T-helper 1 cell treated with Interleukin-12 subunit alpha and Interleukin-12 subunit beta and Interleukin-4 antibody, amounts not matched to agents 30 μg/mL and 1 μg/mL, for 36 hours (primary cell): ENCODE measurements at regions not wholly inside any gene's neighbourhood (a gene's known extent, or its start where the extent isn't known, plus 50 kb on each side); places are given as distances from the start of the nearest gene placed in this dataset.
"Not testable (repeated sequence)": the region's sequence is repeated elsewhere in the genome, so short reads cannot be mapped to it uniquely, and the experiment has no call there.

Experiments used
- H3K27ac Mint-ChIP-seq: one replicate; pipeline ENCODE4 v1.8.0; 2021; ENCODE audit warnings: mild to moderate bottlenecking, mixed read lengths
- H3K27me3 Mint-ChIP-seq: one replicate; pipeline ENCODE4 v1.8.0; 2021; ENCODE audit warnings: low read depth, mixed read lengths
- H3K36me3 Mint-ChIP-seq: one replicate; pipeline ENCODE4 v1.8.0; 2021; ENCODE audit warnings: low read depth, mixed read lengths
- H3K4me1 Mint-ChIP-seq: one replicate; pipeline ENCODE4 v1.8.0; 2021; ENCODE audit warnings: low read depth, mixed read lengths
- H3K4me3 Mint-ChIP-seq: one replicate; pipeline ENCODE4 v1.8.0; 2021; ENCODE audit warnings: mild to moderate bottlenecking, moderate library complexity, mixed read lengths
- H3K9me3 Mint-ChIP-seq: one replicate; pipeline ENCODE4 v1.8.0; 2021; ENCODE audit warnings: mixed read lengths

GRCh38 chr14:56400109-56400825 lies 179.3 kb upstream of the TMEM260 start:
- Mint-ChIP-seq H3K4me3 (no peak overlapping the region), H3K36me3 (no peaks in the 10 kb centered on the region), H3K27ac (no peak overlapping the region), H3K27me3 (peaks cover 6% of the 10 kb centered on the region), H3K9me3 (peaks cover 9% of the 10 kb centered on the region), H3K4me1 (no peaks in the 10 kb centered on the region)

GRCh38 chr14:56412468-56413434 lies 166.8 kb upstream of the TMEM260 start:
- no peak overlapping the region for H3K4me3 Mint-ChIP-seq
- no peaks in the 10 kb centered on the region for H3K36me3 Mint-ChIP-seq
- no peak overlapping the region for H3K27ac Mint-ChIP-seq
- peaks cover 26% of the 10 kb centered on the region for H3K27me3 Mint-ChIP-seq
- peaks cover 6% of the 10 kb centered on the region for H3K4me1 Mint-ChIP-seq
- H3K9me3 Mint-ChIP-seq: peaks cover 6% of the 10 kb centered on the region

- Mint-ChIP-seq H3K4me1 (peaks cover 6% of the 10 kb centered on the region), H3K9me3 (peaks cover 6% of the 10 kb centered on the region), H3K27me3 (peaks cover 26% of the 10 kb centered on the region), H3K27ac (no peak overlapping the region), H3K36me3 (no peaks in the 10 kb centered on the region), H3K4me3 (no peak overlapping the region)
These were observed 165.9 kb upstream of the TMEM260 start for GRCh38 chr14:56413721-56414120.

GRCh38 chr14:56414236-56414635 lies 165.4 kb upstream of the TMEM260 start:
- H3K27ac Mint-ChIP-seq: no peak overlapping the region
- peaks cover 6% of the 10 kb centered on the region for H3K9me3 Mint-ChIP-seq
- H3K27me3 Mint-ChIP-seq: peaks cover 26% of the 10 kb centered on the region
- H3K4me3 Mint-ChIP-seq: no peak overlapping the region
- peaks cover 6% of the 10 kb centered on the region for H3K4me1 Mint-ChIP-seq
- no peaks in the 10 kb centered on the region for H3K36me3 Mint-ChIP-seq

- no peak overlapping the region for H3K27ac Mint-ChIP-seq
- H3K36me3 Mint-ChIP-seq: no peaks in the 10 kb centered on the region
- H3K27me3 Mint-ChIP-seq: peaks cover 16% of the 10 kb centered on the region
- H3K4me3 Mint-ChIP-seq: no peak overlapping the region
- H3K9me3 Mint-ChIP-seq: no peaks in the 10 kb centered on the region
- peaks cover 6% of the 10 kb centered on the region for H3K4me1 Mint-ChIP-seq
These were observed 163.4 kb upstream of the TMEM260 start for GRCh38 chr14:56416213-56416612.

GRCh38 chr14:56417173-56417572 lies 162.4 kb upstream of the TMEM260 start:
- H3K27ac Mint-ChIP-seq: no peak overlapping the region
- no peaks in the 10 kb centered on the region for H3K36me3 Mint-ChIP-seq
- H3K27me3 Mint-ChIP-seq: peaks cover 12% of the 10 kb centered on the region
- no peak overlapping the region for H3K4me3 Mint-ChIP-seq
- no peaks in the 10 kb centered on the region for H3K9me3 Mint-ChIP-seq
- peaks cover 6% of the 10 kb centered on the region for H3K4me1 Mint-ChIP-seq

- no peaks in the 10 kb centered on the region for H3K9me3 Mint-ChIP-seq
- no peak overlapping the region for H3K27ac Mint-ChIP-seq
These were observed 159.8 kb upstream of the TMEM260 start for GRCh38 chr14:56419750-56420149.

GRCh38 chr14:56422221-56422620 lies 157.4 kb upstream of the TMEM260 start:
- no peak overlapping the region for H3K4me3 Mint-ChIP-seq
- no peaks in the 10 kb centered on the region for H3K36me3 Mint-ChIP-seq
- peaks cover 3% of the 10 kb centered on the region for H3K27me3 Mint-ChIP-seq
- H3K9me3 Mint-ChIP-seq: no peaks in the 10 kb centered on the region
- no peaks in the 10 kb centered on the region for H3K4me1 Mint-ChIP-seq
- H3K27ac Mint-ChIP-seq: no peak overlapping the region

More at GRCh38 chr14:56419750-56420149, 159.8 kb upstream of the TMEM260 start:
- H3K4me3 Mint-ChIP-seq: no peak overlapping the region
- H3K36me3 Mint-ChIP-seq: no peaks in the 10 kb centered on the region
- H3K27me3 Mint-ChIP-seq: peaks cover 7% of the 10 kb centered on the region
- H3K4me1 Mint-ChIP-seq: no peaks in the 10 kb centered on the region

GRCh38 chr14:56422703-56423213 lies 156.8 kb upstream of the TMEM260 start:
- Mint-ChIP-seq H3K27me3 (peaks cover 3% of the 10 kb centered on the region), H3K4me3 (no peak overlapping the region), H3K4me1 (no peaks in the 10 kb centered on the region), H3K36me3 (no peaks in the 10 kb centered on the region), H3K27ac (no peak overlapping the region), H3K9me3 (no peaks in the 10 kb centered on the region)

- Mint-ChIP-seq H3K27ac (no peak overlapping the region), H3K4me1 (no peaks in the 10 kb centered on the region), H3K4me3 (no peak overlapping the region), H3K36me3 (no peaks in the 10 kb centered on the region), H3K27me3 (peaks cover 3% of the 10 kb centered on the region), H3K9me3 (no peaks in the 10 kb centered on the region)
These were observed 156.1 kb upstream of the TMEM260 start for GRCh38 chr14:56423544-56423943.

- no peak overlapping the region for H3K27ac Mint-ChIP-seq
- H3K4me1 Mint-ChIP-seq: no peaks in the 10 kb centered on the region
- H3K27me3 Mint-ChIP-seq: peaks cover 11% of the 10 kb centered on the region
- no peaks in the 10 kb centered on the region for H3K9me3 Mint-ChIP-seq
- H3K4me3 Mint-ChIP-seq: no peak overlapping the region
- no peaks in the 10 kb centered on the region for H3K36me3 Mint-ChIP-seq
These were observed 148.6 kb upstream of the TMEM260 start for GRCh38 chr14:56431013-56431412.

GRCh38 chr14:56449670-56450213 lies 129.9 kb upstream of the TMEM260 start:
- H3K4me1 Mint-ChIP-seq: no peaks in the 10 kb centered on the region
- H3K4me3 Mint-ChIP-seq: no peak overlapping the region
- peaks cover 9% of the 10 kb centered on the region for H3K27me3 Mint-ChIP-seq
- no peak overlapping the region for H3K27ac Mint-ChIP-seq
- peaks cover 1% of the 10 kb centered on the region for H3K36me3 Mint-ChIP-seq
- H3K9me3 Mint-ChIP-seq: peaks cover 5% of the 10 kb centered on the region

GRCh38 chr14:56452940-56453339 lies 126.7 kb upstream of the TMEM260 start:
- H3K27me3 Mint-ChIP-seq: peaks cover 14% of the 10 kb centered on the region
- peaks cover 2% of the 10 kb centered on the region for H3K9me3 Mint-ChIP-seq
- no peak overlapping the region for H3K27ac Mint-ChIP-seq
- H3K36me3 Mint-ChIP-seq: no peaks in the 10 kb centered on the region
- H3K4me1 Mint-ChIP-seq: no peaks in the 10 kb centered on the region
- no peak overlapping the region for H3K4me3 Mint-ChIP-seq

GRCh38 chr14:56454680-56455079 lies 124.9 kb upstream of the TMEM260 start:
- H3K27me3 Mint-ChIP-seq: peaks cover 14% of the 10 kb centered on the region
- H3K4me1 Mint-ChIP-seq, H3K27ac Mint-ChIP-seq, H3K36me3 Mint-ChIP-seq, H3K9me3 Mint-ChIP-seq, H3K4me3 Mint-ChIP-seq: not testable (repeated sequence)
